Neural cell (in vitro differentiated cells): ENCODE measurements at regions not wholly inside any gene's neighbourhood (a gene's known extent, or its start where the extent isn't known, plus 50 kb on each side); places are given as distances from the start of the nearest gene placed in this dataset.

Source experiments
- CTCF ChIP-seq: fragments of 450-650 bp; IDR thresholded peaks from 2 replicates; pipeline ENCODE4 v1.5.1; 2014; ENCODE audit warnings: antibody characterized with exemption, mild to moderate bottlenecking, moderate library complexity; ENCODE audit not compliant: poor library complexity, severe bottlenecking
- EP300 ChIP-seq: fragments of 450-650 bp; conservative IDR thresholded peaks from 2 replicates; pipeline ENCODE4 v1.6.1; 2014; ENCODE audit warnings: antibody characterized with exemption, mild to moderate bottlenecking, moderate library complexity; ENCODE audit not compliant: poor library complexity, severe bottlenecking
- MXI1 ChIP-seq: fragments of 450-650 bp; conservative IDR thresholded peaks from 2 replicates; pipeline ENCODE4 v1.6.1; 2014; ENCODE audit warnings: antibody characterized with exemption, mild to moderate bottlenecking; ENCODE audit not compliant: poor library complexity, severe bottlenecking
- TAF1 ChIP-seq: IDR thresholded peaks from 2 replicates; pipeline ENCODE4 v1.6.1; 2012; ENCODE audit warnings: low read depth

GRCh38 chr13:44191504-44192171 is 182.0 kb upstream of the SERP2 start:
- TF ChIP-seq CTCF (peak; percentile 49), TAF1 (no peak), EP300 (no peak), MXI1 (no peak)
